ENCODE measurements at regions not wholly inside any gene's neighbourhood (a gene's known extent, or its start where the extent isn't known, plus 50 kb on each side); places are given as distances from the start of the nearest gene placed in this dataset.

DNA sequence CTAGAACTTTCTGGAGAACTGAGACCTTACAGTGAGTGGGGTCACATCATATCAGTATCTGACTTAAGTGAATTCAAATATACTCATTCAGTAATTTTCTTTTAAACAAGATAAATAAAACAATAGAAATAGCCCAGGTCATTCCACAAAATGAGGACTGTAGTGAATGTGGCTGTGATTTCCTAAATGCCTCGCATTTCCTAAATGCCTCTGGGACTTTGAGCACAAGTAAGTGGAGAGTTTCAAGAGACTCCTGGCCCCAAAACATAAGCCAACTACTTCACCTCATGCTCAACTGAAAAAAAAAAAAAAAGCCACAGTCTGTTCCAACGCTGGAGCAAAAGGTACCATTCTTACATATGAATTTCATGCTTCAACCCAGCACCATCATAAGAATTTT is 81.5 kb downstream of the ZNF281 start:
- peak in 1 of 2 donors; percentile 64 for DNase-seq (ENCODE audit: low read depth in 2 of 2)
- Histone ChIP-seq H3K36me3 (ENCODE audit: control insufficient read depth, insufficient read depth, low read length) (no peaks in the 10 kb centered on the region), H4K20me1 (ENCODE audit: control insufficient read depth, extremely low read depth, insufficient read depth, low read length) (no peaks in the 10 kb centered on the region)

DNA sequence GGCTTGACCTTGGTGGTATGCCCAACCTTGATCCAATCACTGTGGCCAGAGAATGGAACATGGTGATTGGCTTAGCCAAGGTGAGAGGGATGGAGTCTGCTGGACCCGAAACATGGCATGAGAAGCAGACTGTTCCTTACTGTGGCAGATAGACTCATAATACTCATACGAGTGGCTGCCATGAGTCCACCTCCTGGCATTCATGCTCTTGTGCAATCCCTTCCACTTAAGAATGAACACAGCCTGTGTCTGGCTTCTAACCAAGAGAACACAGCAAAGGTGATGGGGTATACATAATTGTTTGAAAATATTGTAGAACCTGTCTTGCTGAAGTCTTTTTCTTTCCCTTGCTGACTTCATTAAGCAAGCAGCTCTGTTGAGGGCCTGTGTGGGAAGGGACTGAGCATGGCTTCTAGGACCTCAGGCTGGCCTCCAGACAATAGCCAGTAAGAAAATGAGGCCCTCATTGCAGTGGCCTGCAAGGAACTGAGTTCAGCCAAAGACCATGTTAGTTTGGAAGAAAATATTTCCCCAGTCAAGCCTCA is 85.9 kb downstream of the ZNF281 start:
- H3K4me1 ChIP-seq (ENCODE audit: control insufficient read depth, extremely low read depth, insufficient read depth, low read length) = peaks cover 6% of the 10 kb centered on the region
- H3K9ac ChIP-seq (ENCODE audit: insufficient read depth, low read length) = no peak overlapping the region
- no peaks in the 10 kb centered on the region for H3K79me2 ChIP-seq (ENCODE audit: control insufficient read depth, insufficient read depth, low read length)
- no peaks in the 10 kb centered on the region for H4K20me1 ChIP-seq (ENCODE audit: control insufficient read depth, extremely low read depth, insufficient read depth, low read length)
- no peak overlapping the region for H2AFZ ChIP-seq (ENCODE audit: low read length)
- no peak overlapping the region for H3K27ac ChIP-seq (ENCODE audit: insufficient read depth, low read length)
- DNase-seq (ENCODE audit: low read depth in 2 of 2) = peak; percentile 32 to 66
- TF ChIP-seq, protein P1, sequence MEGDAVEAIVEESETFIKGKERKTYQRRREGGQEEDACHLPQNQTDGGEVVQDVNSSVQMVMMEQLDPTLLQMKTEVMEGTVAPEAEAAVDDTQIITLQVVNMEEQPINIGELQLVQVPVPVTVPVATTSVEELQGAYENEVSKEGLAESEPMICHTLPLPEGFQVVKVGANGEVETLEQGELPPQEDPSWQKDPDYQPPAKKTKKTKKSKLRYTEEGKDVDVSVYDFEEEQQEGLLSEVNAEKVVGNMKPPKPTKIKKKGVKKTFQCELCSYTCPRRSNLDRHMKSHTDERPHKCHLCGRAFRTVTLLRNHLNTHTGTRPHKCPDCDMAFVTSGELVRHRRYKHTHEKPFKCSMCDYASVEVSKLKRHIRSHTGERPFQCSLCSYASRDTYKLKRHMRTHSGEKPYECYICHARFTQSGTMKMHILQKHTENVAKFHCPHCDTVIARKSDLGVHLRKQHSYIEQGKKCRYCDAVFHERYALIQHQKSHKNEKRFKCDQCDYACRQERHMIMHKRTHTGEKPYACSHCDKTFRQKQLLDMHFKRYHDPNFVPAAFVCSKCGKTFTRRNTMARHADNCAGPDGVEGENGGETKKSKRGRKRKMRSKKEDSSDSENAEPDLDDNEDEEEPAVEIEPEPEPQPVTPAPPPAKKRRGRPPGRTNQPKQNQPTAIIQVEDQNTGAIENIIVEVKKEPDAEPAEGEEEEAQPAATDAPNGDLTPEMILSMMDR (conservative IDR thresholded peaks at IDR 0.05 in 1 of 2, IDR thresholded peaks at IDR 0.05 in 1 of 2; ENCODE audit: low read depth in 1 of 2, low read length in 2 of 2) = no peak
- TF ChIP-seq EZH2 (IDR thresholded peaks at IDR 0.05; ENCODE audit: low read length, missing control alignments) = no peak
- no peaks in the 10 kb centered on the region for H3K9me3 ChIP-seq (ENCODE audit: control insufficient read depth, insufficient read depth, low read depth, low read length)
- H3K27me3 ChIP-seq (ENCODE audit: control insufficient read depth, insufficient read depth, low read length) = no peaks in the 10 kb centered on the region
- H3K4me2 ChIP-seq (ENCODE audit: extremely low read depth, insufficient read depth, low read length) = no peak overlapping the region
- no peaks in the 10 kb centered on the region for H3K36me3 ChIP-seq (ENCODE audit: control insufficient read depth, insufficient read depth, low read length)
- no peak overlapping the region for H3K4me3 ChIP-seq (replicated peaks in 1 of 4; ENCODE audit: control extremely low read depth in 1 of 4, insufficient read depth in 1 of 4, low read depth in 3 of 4, low read length in 4 of 4)

More for the DNA sequence above, 81.5 kb downstream of the ZNF281 start:
- H3K4me2 ChIP-seq (ENCODE audit: extremely low read depth, insufficient read depth, low read length) = no peak overlapping the region
- H3K27ac ChIP-seq (ENCODE audit: insufficient read depth, low read length) = no peak overlapping the region
- no peaks in the 10 kb centered on the region for H3K79me2 ChIP-seq (ENCODE audit: control insufficient read depth, insufficient read depth, low read length)
- TF ChIP-seq, protein P1 (conservative IDR thresholded peaks at IDR 0.05 in 1 of 2, IDR thresholded peaks at IDR 0.05 in 1 of 2; ENCODE audit: low read depth in 1 of 2, low read length in 2 of 2) = no peak
- TF ChIP-seq EZH2 (IDR thresholded peaks at IDR 0.05; ENCODE audit: low read length, missing control alignments) = no peak
- H3K4me1 ChIP-seq (ENCODE audit: control insufficient read depth, extremely low read depth, insufficient read depth, low read length) = peaks cover 5% of the 10 kb centered on the region
- no peak overlapping the region for H2AFZ ChIP-seq (ENCODE audit: low read length)
- no peaks in the 10 kb centered on the region for H3K9me3 ChIP-seq (ENCODE audit: control insufficient read depth, insufficient read depth, low read depth, low read length)
- H3K4me3 ChIP-seq (replicated peaks in 1 of 4; ENCODE audit: control extremely low read depth in 1 of 4, insufficient read depth in 1 of 4, low read depth in 3 of 4, low read length in 4 of 4) = no peak overlapping the region
- H3K27me3 ChIP-seq (ENCODE audit: control insufficient read depth, insufficient read depth, low read length) = no peaks in the 10 kb centered on the region
- H3K9ac ChIP-seq (ENCODE audit: insufficient read depth, low read length) = no peak overlapping the region

DNA sequence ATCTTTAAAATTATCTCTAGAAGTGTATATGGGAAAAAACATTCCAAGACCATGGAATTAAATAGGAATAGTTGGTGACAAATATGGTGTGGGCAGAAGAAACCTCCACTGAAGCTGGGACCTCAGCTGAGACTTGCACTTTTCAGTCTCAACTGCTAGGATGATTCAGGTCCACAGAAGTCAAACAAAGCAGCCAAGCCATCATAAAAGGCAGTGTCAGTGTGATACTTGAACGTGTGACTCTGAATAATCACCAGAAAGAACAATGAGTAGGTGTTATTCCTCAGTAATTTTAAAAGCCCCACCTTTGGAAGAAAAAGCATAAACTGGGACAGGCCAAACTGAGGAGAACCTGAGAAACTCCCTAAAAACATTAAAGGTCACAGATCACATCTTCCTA is 90.7 kb downstream of the ZNF281 start:
- TF ChIP-seq, protein P1 (conservative IDR thresholded peaks at IDR 0.05 in 1 of 2, IDR thresholded peaks at IDR 0.05 in 1 of 2; ENCODE audit: low read depth in 1 of 2, low read length in 2 of 2) = no peak
- TF ChIP-seq EZH2 (IDR thresholded peaks at IDR 0.05; ENCODE audit: low read length, missing control alignments) = no peak
- Histone ChIP-seq H3K36me3 (ENCODE audit: control insufficient read depth, insufficient read depth, low read length) (no peaks in the 10 kb centered on the region), H3K4me3 (replicated peaks in 1 of 4; ENCODE audit: control extremely low read depth in 1 of 4, insufficient read depth in 1 of 4, low read depth in 3 of 4, low read length in 4 of 4) (no peak overlapping the region), H3K27ac (ENCODE audit: insufficient read depth, low read length) (no peak overlapping the region), H2AFZ (ENCODE audit: low read length) (no peak overlapping the region), H3K9me3 (ENCODE audit: control insufficient read depth, insufficient read depth, low read depth, low read length) (no peaks in the 10 kb centered on the region), H3K4me2 (ENCODE audit: extremely low read depth, insufficient read depth, low read length) (no peak overlapping the region), H3K9ac (ENCODE audit: insufficient read depth, low read length) (no peak overlapping the region), H3K4me1 (ENCODE audit: control insufficient read depth, extremely low read depth, insufficient read depth, low read length) (peaks cover 8% of the 10 kb centered on the region), H3K79me2 (ENCODE audit: control insufficient read depth, insufficient read depth, low read length) (no peaks in the 10 kb centered on the region), H3K27me3 (ENCODE audit: control insufficient read depth, insufficient read depth, low read length) (no peaks in the 10 kb centered on the region), H4K20me1 (ENCODE audit: control insufficient read depth, extremely low read depth, insufficient read depth, low read length) (no peaks in the 10 kb centered on the region)
- no peak for DNase-seq (ENCODE audit: low read depth in 2 of 2)

All from fibroblast of lung (primary cell).